Neuronal stem cell (in vitro differentiated cells): ENCODE measurements at regions not wholly inside any gene's neighbourhood (a gene's known extent, or its start where the extent isn't known, plus 50 kb on each side); places are given as distances from the start of the nearest gene placed in this dataset.

Source experiments
- DNase-seq: peaks from one replicate; pipeline ENCODE4 v3.0.0-alpha.2; 2013; ENCODE audit warnings: low spot score
- H2AFZ ChIP-seq: one replicate; pipeline ENCODE4 v1.6.1; 2013; ENCODE audit warnings: mild to moderate bottlenecking, low read length, inconsistent platforms
- H2AK5ac ChIP-seq: 2 replicates; pipeline ENCODE4 v1.6.1; 2013; ENCODE audit warnings: low read depth, mild to moderate bottlenecking, inconsistent platforms, low read length, moderate library complexity, mixed read lengths
- H2BK120ac ChIP-seq: 2 replicates; pipeline ENCODE4 v1.6.1; 2013; ENCODE audit warnings: low read depth, mild to moderate bottlenecking, inconsistent platforms, low read length, moderate library complexity, mixed read lengths
- H2BK12ac ChIP-seq: one replicate; pipeline ENCODE4 v1.6.1; 2013; ENCODE audit warnings: low read length, inconsistent platforms
- H2BK15ac ChIP-seq: 2 replicates; pipeline ENCODE4 v1.6.1; 2013; ENCODE audit warnings: mild to moderate bottlenecking, low read length, inconsistent platforms, mixed read lengths
- H2BK5ac ChIP-seq: one replicate; pipeline ENCODE4 v1.6.1; 2013; ENCODE audit warnings: inconsistent platforms, mild to moderate bottlenecking, low read length, moderate library complexity
- H3K14ac ChIP-seq: one replicate; pipeline ENCODE4 v1.6.1; 2013; ENCODE audit warnings: low read length, inconsistent platforms
- H3K18ac ChIP-seq: 2 replicates; pipeline ENCODE4 v1.6.1; 2013; ENCODE audit warnings: low read length, inconsistent platforms
- H3K23ac ChIP-seq: 2 replicates; pipeline ENCODE4 v1.6.1; 2013; ENCODE audit warnings: low read depth, mild to moderate bottlenecking, mixed read lengths, low read length, inconsistent platforms; ENCODE audit not compliant: poor library complexity
- H3K27ac ChIP-seq: replicated peaks from 3 replicates; pipeline ENCODE4 v1.5.1; 2013; ENCODE audit warnings: low read length, inconsistent platforms
- H3K27me3 ChIP-seq, 3 experiments: 2 replicates each; pipeline ENCODE4 v1.6.1; 2013; ENCODE audit warnings: low read length in 3 of 3, mild to moderate bottlenecking in 2 of 3, inconsistent platforms in 1 of 3, low read depth in 1 of 3, mixed read lengths in 1 of 3, moderate library complexity in 1 of 3; ENCODE audit not compliant: control insufficient read depth in 3 of 3, insufficient read depth in 3 of 3
- H3K36me3 ChIP-seq, 2 donors: replicated peaks in 1 of 2; 2 replicates each; pipeline ENCODE4 v1.6.1; 2013; ENCODE audit warnings: low read length in 2 of 2; ENCODE audit not compliant: control insufficient read depth in 2 of 2, insufficient read depth in 2 of 2
- H3K4ac ChIP-seq: 2 replicates; pipeline ENCODE4 v1.6.1; 2013; ENCODE audit warnings: inconsistent platforms, mild to moderate bottlenecking, low read length, moderate library complexity
- H3K4me1 ChIP-seq, 2 donors: 1 replicate in 1 of 2; 2 replicates in 1 of 2; pipeline ENCODE4 v1.6.1; 2013; ENCODE audit warnings: low read length in 2 of 2, low read depth in 1 of 2; ENCODE audit not compliant: control insufficient read depth in 2 of 2, insufficient read depth in 1 of 2
- H3K4me2 ChIP-seq: one replicate; pipeline ENCODE4 v1.6.1; 2013; ENCODE audit warnings: mild to moderate bottlenecking, low read length, inconsistent platforms; ENCODE audit not compliant: insufficient read depth, poor library complexity, severe bottlenecking
- H3K4me3 ChIP-seq, 2 donors: 2 replicates each; pipeline ENCODE4 v1.5.1; 2013; ENCODE audit warnings: low read length in 2 of 2, mild to moderate bottlenecking in 2 of 2, inconsistent platforms in 1 of 2, moderate library complexity in 1 of 2
- H3K79me1 ChIP-seq: one replicate; pipeline ENCODE4 v1.6.1; 2013; ENCODE audit warnings: low read depth, mild to moderate bottlenecking, inconsistent platforms, low read length, moderate library complexity
- H3K9ac ChIP-seq: one replicate; pipeline ENCODE4 v1.6.1; 2013; ENCODE audit warnings: mild to moderate bottlenecking, low read depth, low read length, inconsistent platforms; ENCODE audit not compliant: poor library complexity
- H3K9me3 ChIP-seq, 2 donors: replicated peaks in 1 of 2; 2 replicates each; pipeline versions ENCODE3 to v1.6.1; 2013; ENCODE audit warnings: low read length in 2 of 2, mild to moderate bottlenecking in 2 of 2, inconsistent platforms in 1 of 2, low read depth in 1 of 2, mixed read lengths in 1 of 2, moderate library complexity in 1 of 2; ENCODE audit not compliant: control insufficient read depth in 2 of 2, insufficient read depth in 1 of 2
- H4K8ac ChIP-seq: one replicate; pipeline ENCODE4 v1.6.1; 2013; ENCODE audit warnings: low read depth, mild to moderate bottlenecking, inconsistent platforms, low read length, moderate library complexity
- H4K91ac ChIP-seq: one replicate; pipeline ENCODE4 v1.6.1; 2013; ENCODE audit warnings: low read length, low read depth, mild to moderate bottlenecking, inconsistent platforms; ENCODE audit not compliant: poor library complexity
- WGBS, 2 donors: extraction: QIAGEN DNeasy Blood & Tissue Kit; methylation state at CpG; one replicate each; pipeline ENCODE4 v1.1.7; 2013; ENCODE audit warnings: missing lambda C conversion rate in 2 of 2, mixed read lengths in 1 of 2; ENCODE audit not compliant: insufficient read length in 2 of 2, insufficient replicate concordance in 1 of 2; ENCODE audit errors: extremely low coverage in 2 of 2; 5-methylcytosine and 5-hydroxymethylcytosine counted together

DNA sequence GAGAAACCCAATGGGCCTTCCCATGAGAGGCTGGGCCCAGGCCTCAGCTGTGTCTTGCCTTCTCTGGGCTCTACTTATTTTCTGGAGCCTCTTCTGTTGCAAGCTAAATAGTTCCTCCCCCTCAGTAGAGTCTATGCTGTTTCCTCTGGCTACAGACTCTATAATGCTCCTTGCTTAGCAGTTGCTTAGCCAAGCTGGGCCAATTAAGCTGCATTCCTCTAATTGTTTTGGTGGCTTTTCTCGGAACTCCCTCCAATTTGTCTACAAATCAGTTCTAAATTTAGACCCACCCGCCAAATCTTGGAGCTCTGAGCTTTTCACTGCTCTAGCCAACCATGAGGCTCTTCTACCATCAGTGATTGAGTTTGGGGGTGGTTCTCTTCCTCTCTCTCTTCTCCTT lies 302.7 kb upstream of the ASIC2 start:
- Histone ChIP-seq H3K4me2 (no peak overlapping the region), H3K9ac (no peak overlapping the region), H3K4me1 (peaks cover 0 to 11% of the 10 kb centered on the region in 2 donors), H3K36me3 (no peaks in the 10 kb centered on the region), H2AK5ac (no peak overlapping the region), H2BK15ac (no peak overlapping the region), H3K4me3 (no peak overlapping the region), H3K79me1 (no peaks in the 10 kb centered on the region), H3K18ac (no peak overlapping the region), H3K27ac (peak overlapping the region; percentile 30), H4K91ac (no peak overlapping the region), H3K14ac (no peak overlapping the region), H2AFZ (no peak overlapping the region), H2BK5ac (no peak overlapping the region), H3K23ac (no peak overlapping the region), H2BK120ac (no peak overlapping the region), H4K8ac (no peak overlapping the region), H3K27me3 (no peaks in the 10 kb centered on the region), H3K4ac (no peak overlapping the region), H3K9me3 (no peaks in the 10 kb centered on the region), H2BK12ac (no peak overlapping the region)
- peak; percentile 30 for DNase-seq
- no CpG with 5 or more reads among the region's 2 CpGs for WGBS, 2 donors

DNA sequence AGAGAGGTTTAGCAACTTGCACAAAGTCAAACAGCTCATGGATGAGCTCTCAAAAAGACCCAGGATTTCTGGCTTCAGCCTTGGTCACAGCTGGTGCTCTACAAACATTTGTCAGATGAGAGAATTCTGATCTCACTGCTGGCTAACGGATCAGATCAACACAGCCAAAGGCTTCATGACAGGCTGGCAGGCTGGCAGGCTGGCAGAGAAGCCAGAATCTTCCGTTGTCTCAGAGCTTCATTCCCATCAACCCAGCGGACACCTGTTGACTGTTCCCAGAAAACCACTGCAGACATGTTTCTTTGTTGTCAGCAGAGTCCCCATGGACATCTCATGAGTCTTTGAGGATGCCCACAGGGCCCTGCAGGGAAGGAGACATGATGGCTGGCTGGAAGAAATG lies 303.8 kb upstream of the ASIC2 start:
- Histone ChIP-seq H2BK12ac (no peak overlapping the region), H3K4me3 (no peak overlapping the region), H4K91ac (no peak overlapping the region)

DNA sequence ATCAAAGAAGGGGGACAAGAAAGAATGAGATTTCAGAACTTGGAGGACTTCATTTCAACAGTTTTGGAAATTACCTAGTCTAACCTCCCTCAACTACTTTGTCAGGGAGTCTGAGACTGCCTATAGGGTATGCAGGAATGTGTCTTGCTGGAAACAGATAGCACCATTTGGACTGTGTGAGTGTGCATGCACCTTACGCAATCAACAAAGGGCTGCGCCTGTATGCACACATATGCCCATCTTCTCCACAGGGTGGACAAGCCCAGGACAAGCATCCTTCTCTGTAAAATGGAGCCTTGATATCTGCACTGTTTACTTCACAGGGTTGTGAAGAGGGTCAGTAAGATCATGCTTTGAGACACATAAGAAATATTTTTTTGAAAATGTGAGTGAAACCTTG lies 305.7 kb upstream of the ASIC2 start:
- H4K8ac ChIP-seq = no peak overlapping the region
- no peak overlapping the region for H3K4ac ChIP-seq
- H3K4me2 ChIP-seq = no peak overlapping the region
- H3K18ac ChIP-seq = no peak overlapping the region
- H2BK15ac ChIP-seq = no peak overlapping the region
- H3K27me3 ChIP-seq = no peaks in the 10 kb centered on the region
- no peak overlapping the region for H4K91ac ChIP-seq
- DNase-seq = no peak
- no peak overlapping the region for H3K23ac ChIP-seq
- H3K4me1 ChIP-seq = peaks cover 0 to 19% of the 10 kb centered on the region in 2 donors
- H3K36me3 ChIP-seq = no peaks in the 10 kb centered on the region
- H3K79me1 ChIP-seq = no peaks in the 10 kb centered on the region
- no peak overlapping the region for H2BK12ac ChIP-seq
- H3K14ac ChIP-seq = no peak overlapping the region
- no peak overlapping the region for H2AK5ac ChIP-seq
- WGBS, 2 donors = no CpG with 5 or more reads among the region's 2 CpGs
- H2AFZ ChIP-seq = no peak overlapping the region
- H3K4me3 ChIP-seq = no peak overlapping the region
- no peak overlapping the region for H3K27ac ChIP-seq
- H3K9ac ChIP-seq = no peak overlapping the region
- H3K9me3 ChIP-seq = no peaks in the 10 kb centered on the region
- H2BK5ac ChIP-seq = no peak overlapping the region
- no peak overlapping the region for H2BK120ac ChIP-seq

More for the DNA sequence above, 303.8 kb upstream of the ASIC2 start:
- H3K14ac ChIP-seq = no peak overlapping the region
- H3K27ac ChIP-seq = no peak overlapping the region
- no peak for DNase-seq
- no peaks in the 10 kb centered on the region for H3K9me3 ChIP-seq
- H3K4me2 ChIP-seq = no peak overlapping the region
- no peaks in the 10 kb centered on the region for H3K27me3 ChIP-seq
- no peak overlapping the region for H3K9ac ChIP-seq
- H2BK5ac ChIP-seq = no peak overlapping the region
- H2BK120ac ChIP-seq = no peak overlapping the region
- peak overlapping the region; percentile 44 for H3K18ac ChIP-seq
- H3K23ac ChIP-seq = no peak overlapping the region
- no peak overlapping the region for H4K8ac ChIP-seq
- WGBS, 2 donors = no CpG with 5 or more reads among the region's 3 CpGs
- peaks cover 0 to 10% of the 10 kb centered on the region in 2 donors for H3K4me1 ChIP-seq
- no peak overlapping the region for H2BK15ac ChIP-seq
- H2AFZ ChIP-seq = no peak overlapping the region
- no peaks in the 10 kb centered on the region for H3K36me3 ChIP-seq
- H3K4ac ChIP-seq = no peak overlapping the region
- no peaks in the 10 kb centered on the region for H3K79me1 ChIP-seq
- no peak overlapping the region for H2AK5ac ChIP-seq

DNA sequence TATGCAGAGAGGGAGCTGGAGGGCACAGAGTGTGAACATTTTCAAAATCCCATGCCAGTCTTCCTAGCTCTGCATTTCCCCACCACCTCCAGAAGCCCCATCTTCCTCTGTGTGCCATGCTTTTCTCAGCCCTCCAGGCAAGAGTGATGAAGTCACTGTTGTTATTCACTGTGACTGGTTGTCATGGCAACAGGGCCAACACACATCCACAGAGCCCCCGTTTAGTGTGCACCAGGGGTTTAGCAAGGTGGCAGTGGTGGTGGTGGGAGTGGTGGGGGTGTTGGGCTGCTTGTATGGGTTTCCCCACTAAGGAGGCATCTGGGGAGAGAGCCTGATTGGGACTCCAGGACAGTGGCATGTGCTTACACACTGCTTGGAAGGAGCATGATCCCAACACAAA lies 309.9 kb upstream of the ASIC2 start:
- no peak overlapping the region for H3K23ac ChIP-seq
- no peak overlapping the region for H2BK5ac ChIP-seq
- no peaks in the 10 kb centered on the region for H3K36me3 ChIP-seq
- H3K79me1 ChIP-seq = no peaks in the 10 kb centered on the region
- H3K4me3 ChIP-seq = no peak overlapping the region
- no peak overlapping the region for H2AK5ac ChIP-seq
- H2AFZ ChIP-seq = no peak overlapping the region
- peak; percentile 69 for DNase-seq
- H3K27ac ChIP-seq = no peak overlapping the region
- no peak overlapping the region for H3K9ac ChIP-seq
- H2BK12ac ChIP-seq = no peak overlapping the region
- no peak overlapping the region for H2BK120ac ChIP-seq
- no peak overlapping the region for H3K4ac ChIP-seq
- H3K14ac ChIP-seq = no peak overlapping the region
- no peaks in the 10 kb centered on the region for H3K27me3 ChIP-seq
- no peak overlapping the region for H3K4me2 ChIP-seq
- H4K8ac ChIP-seq = peak overlapping the region; percentile 75
- no peak overlapping the region for H2BK15ac ChIP-seq
- H3K18ac ChIP-seq = peak overlapping the region; percentile 51
- peaks cover 0 to 9% of the 10 kb centered on the region in 2 donors for H3K4me1 ChIP-seq
- no peak overlapping the region for H4K91ac ChIP-seq
- WGBS, 2 donors = no CpG with 5 or more reads among the region's 1 CpG
- no peaks in the 10 kb centered on the region for H3K9me3 ChIP-seq
